Panc1 (cell line): ENCODE measurements at regions not wholly inside any gene's neighbourhood (a gene's known extent, or its start where the extent isn't known, plus 50 kb on each side); places are given as distances from the start of the nearest gene placed in this dataset.
"Not testable (repeated sequence)": the region's sequence is repeated elsewhere in the genome, so short reads cannot be mapped to it uniquely, and the experiment has no call there.

Experiments used
- ATAC-seq: fragments of 200-7000 bp; cut with Tn5 transposase; 2 replicates; pipeline ENCODE4 v1.9.1; 2020; ENCODE audit warnings: mild to moderate bottlenecking, moderate library complexity
- BruUV-seq: library from RNA; stranded (reverse); fragments of 400-500 nt; replicated peaks from 2 replicates; lab custom pipeline; 2021; lab: Mats Ljungman, UMichigan
- CTCF ChIA-PET: fragments of 300-600 bp; sonication (Branson Sonifier 250); formaldehyde crosslinking; loops from one replicate; lab custom pipeline; 2022; ENCODE audit warnings: antibody characterized with exemption; lab: Charles Lee
- POLR2A ChIA-PET: fragments of 300-600 bp; sonication (Branson Sonifier 250); formaldehyde crosslinking; loops from one replicate; lab custom pipeline; 2022; ENCODE audit warnings: antibody characterized with exemption; lab: Charles Lee
- DNase-seq: peaks from one replicate; pipeline ENCODE4 v3.0.0-alpha.2; 2010; ENCODE audit warnings: low read depth, low spot score
- H3K27ac ChIP-seq: 2 replicates; pipeline ENCODE4 v1.5.1; 2011; ENCODE audit warnings: mild to moderate bottlenecking, low read length, inconsistent platforms
- H3K27me3 ChIP-seq: fragments of 200-500 bp; sonication (Bioruptor generic); 2 replicates; pipeline ENCODE4 v1.6.0; 2014; ENCODE audit warnings: low read length, inconsistent platforms; ENCODE audit not compliant: control insufficient read depth, insufficient read depth
- H3K36me3 ChIP-seq: fragments of 200-500 bp; sonication (Bioruptor generic); 2 replicates; pipeline ENCODE4 v1.5.1; 2014; ENCODE audit warnings: inconsistent platforms, mild to moderate bottlenecking, low read length, moderate library complexity; ENCODE audit not compliant: control insufficient read depth, insufficient read depth
- H3K4me1 ChIP-seq: 2 replicates; pipeline ENCODE4 v1.5.1; 2011; ENCODE audit warnings: inconsistent platforms, mild to moderate bottlenecking, low read length, moderate library complexity; ENCODE audit not compliant: control insufficient read depth, insufficient read depth
- H3K4me3 ChIP-seq, 2 experiments: 2 replicates each; pipeline ENCODE4 v1.5.1; 2011 to 2012; ENCODE audit warnings: low read depth in 2 of 2, low read length in 2 of 2, mild to moderate bottlenecking in 2 of 2, inconsistent platforms in 1 of 2, moderate library complexity in 1 of 2
- H3K9me3 ChIP-seq: fragments of 200-500 bp; sonication (Bioruptor generic); 2 replicates; pipeline ENCODE4 v1.5.1; 2014; ENCODE audit warnings: low read depth, mild to moderate bottlenecking, inconsistent platforms, low read length, moderate library complexity; ENCODE audit not compliant: control insufficient read depth, insufficient read depth
- POLR2AphosphoS5 ChIP-seq: IDR thresholded peaks from 2 replicates; pipeline ENCODE4 v1.6.1; 2012; ENCODE audit warnings: mild to moderate bottlenecking, low read depth, low read length, moderate library complexity
- SIN3A ChIP-seq: IDR thresholded peaks from 2 replicates; pipeline ENCODE4 v1.6.1; 2012; ENCODE audit warnings: low read depth, mild to moderate bottlenecking, low read length, moderate library complexity, borderline replicate concordance; ENCODE audit not compliant: insufficient read depth
- TCF7L2 ChIP-seq: IDR thresholded peaks from 2 replicates; pipeline ENCODE4 v1.6.1; 2011; ENCODE audit warnings: mild to moderate bottlenecking, low read depth, low read length, inconsistent platforms
- in situ Hi-C: cut with HindIII; loops from 2 replicates; pipeline ENCODE4 v1.10.0; 2016; ENCODE audit warnings: low sequenced_read_pairs, low pct_unique_long_range_greater_than_20kb
- intact Hi-C: fragments of 100-400 bp; cut with micrococcal nuclease; formaldehyde crosslinking; loops from one replicate; pipeline ENCODE4 v1.10.0; 2022; ENCODE audit not compliant: unreplicated experiment
- TF ChIP-seq, protein P1 (sequence below): fragments of 450-650 bp; IDR thresholded peaks from 2 replicates; pipeline ENCODE4 v1.5.1; 2017; ENCODE audit warnings: mild to moderate bottlenecking
- TF ChIP-seq, protein P2 (sequence below), 2 experiments: IDR thresholded peaks; 2 replicates each; pipeline ENCODE4 v1.6.1; 2011 to 2012; ENCODE audit warnings: low read depth in 2 of 2, control low read depth in 1 of 2, low read length in 1 of 2, mild to moderate bottlenecking in 1 of 2, moderate library complexity in 1 of 2; ENCODE audit not compliant: insufficient read depth in 1 of 2

- Histone ChIP-seq H3K27ac (no peak overlapping the region), H3K27me3 (no peaks in the 10 kb centered on the region), H3K4me1 (no peaks in the 10 kb centered on the region), H3K4me3 (no peak overlapping the region), H3K9me3 (no peaks in the 10 kb centered on the region), H3K36me3 (no peaks in the 10 kb centered on the region)
- in situ Hi-C loops: no loop called here
- ChIA-PET CTCF (no interaction called here), POLR2A (no interaction called here)
- TF ChIP-seq, protein P1, sequence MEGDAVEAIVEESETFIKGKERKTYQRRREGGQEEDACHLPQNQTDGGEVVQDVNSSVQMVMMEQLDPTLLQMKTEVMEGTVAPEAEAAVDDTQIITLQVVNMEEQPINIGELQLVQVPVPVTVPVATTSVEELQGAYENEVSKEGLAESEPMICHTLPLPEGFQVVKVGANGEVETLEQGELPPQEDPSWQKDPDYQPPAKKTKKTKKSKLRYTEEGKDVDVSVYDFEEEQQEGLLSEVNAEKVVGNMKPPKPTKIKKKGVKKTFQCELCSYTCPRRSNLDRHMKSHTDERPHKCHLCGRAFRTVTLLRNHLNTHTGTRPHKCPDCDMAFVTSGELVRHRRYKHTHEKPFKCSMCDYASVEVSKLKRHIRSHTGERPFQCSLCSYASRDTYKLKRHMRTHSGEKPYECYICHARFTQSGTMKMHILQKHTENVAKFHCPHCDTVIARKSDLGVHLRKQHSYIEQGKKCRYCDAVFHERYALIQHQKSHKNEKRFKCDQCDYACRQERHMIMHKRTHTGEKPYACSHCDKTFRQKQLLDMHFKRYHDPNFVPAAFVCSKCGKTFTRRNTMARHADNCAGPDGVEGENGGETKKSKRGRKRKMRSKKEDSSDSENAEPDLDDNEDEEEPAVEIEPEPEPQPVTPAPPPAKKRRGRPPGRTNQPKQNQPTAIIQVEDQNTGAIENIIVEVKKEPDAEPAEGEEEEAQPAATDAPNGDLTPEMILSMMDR: no peak
- TF ChIP-seq POLR2AphosphoS5: no peak
- TF ChIP-seq SIN3A: no peak
- TF ChIP-seq, protein P2, sequence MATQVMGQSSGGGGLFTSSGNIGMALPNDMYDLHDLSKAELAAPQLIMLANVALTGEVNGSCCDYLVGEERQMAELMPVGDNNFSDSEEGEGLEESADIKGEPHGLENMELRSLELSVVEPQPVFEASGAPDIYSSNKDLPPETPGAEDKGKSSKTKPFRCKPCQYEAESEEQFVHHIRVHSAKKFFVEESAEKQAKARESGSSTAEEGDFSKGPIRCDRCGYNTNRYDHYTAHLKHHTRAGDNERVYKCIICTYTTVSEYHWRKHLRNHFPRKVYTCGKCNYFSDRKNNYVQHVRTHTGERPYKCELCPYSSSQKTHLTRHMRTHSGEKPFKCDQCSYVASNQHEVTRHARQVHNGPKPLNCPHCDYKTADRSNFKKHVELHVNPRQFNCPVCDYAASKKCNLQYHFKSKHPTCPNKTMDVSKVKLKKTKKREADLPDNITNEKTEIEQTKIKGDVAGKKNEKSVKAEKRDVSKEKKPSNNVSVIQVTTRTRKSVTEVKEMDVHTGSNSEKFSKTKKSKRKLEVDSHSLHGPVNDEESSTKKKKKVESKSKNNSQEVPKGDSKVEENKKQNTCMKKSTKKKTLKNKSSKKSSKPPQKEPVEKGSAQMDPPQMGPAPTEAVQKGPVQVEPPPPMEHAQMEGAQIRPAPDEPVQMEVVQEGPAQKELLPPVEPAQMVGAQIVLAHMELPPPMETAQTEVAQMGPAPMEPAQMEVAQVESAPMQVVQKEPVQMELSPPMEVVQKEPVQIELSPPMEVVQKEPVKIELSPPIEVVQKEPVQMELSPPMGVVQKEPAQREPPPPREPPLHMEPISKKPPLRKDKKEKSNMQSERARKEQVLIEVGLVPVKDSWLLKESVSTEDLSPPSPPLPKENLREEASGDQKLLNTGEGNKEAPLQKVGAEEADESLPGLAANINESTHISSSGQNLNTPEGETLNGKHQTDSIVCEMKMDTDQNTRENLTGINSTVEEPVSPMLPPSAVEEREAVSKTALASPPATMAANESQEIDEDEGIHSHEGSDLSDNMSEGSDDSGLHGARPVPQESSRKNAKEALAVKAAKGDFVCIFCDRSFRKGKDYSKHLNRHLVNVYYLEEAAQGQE (IDR thresholded peaks at IDR 0.05; ENCODE audit: insufficient read depth in 1 of 2, low read depth in 2 of 2, low read length in 1 of 2): no peak
- TF ChIP-seq TCF7L2: no peak
- intact Hi-C loops: no loop called here
- BruUV-seq: no TSS peak
- ATAC-seq: no peak
- no peak for DNase-seq
These were observed 64.8 kb upstream of the TBC1D3K start for GRCh38 chr17:37859451-37859850.

DNA sequence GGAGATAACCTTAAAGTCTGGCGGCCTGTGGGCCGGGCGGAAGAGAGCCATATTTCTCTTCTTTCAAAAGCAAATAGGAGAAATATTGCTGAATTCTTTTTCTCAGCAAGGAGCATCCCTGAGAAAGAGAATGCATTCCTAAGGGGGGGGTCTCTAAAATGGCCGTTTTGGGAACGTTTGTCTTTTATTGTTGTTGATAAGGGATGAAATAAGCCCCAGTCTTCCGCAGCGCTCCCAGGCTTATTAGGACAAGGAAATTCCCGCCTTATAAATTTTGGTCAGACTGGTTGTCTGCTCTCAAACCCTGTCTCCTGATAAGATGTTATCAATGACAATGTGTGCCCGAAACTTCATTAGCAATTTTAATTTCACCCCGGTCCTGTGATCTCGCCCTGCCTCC, 65.8 kb upstream of the TBC1D3K start:
- POLR2A ChIA-PET, in situ Hi-C loops, H3K4me1 ChIP-seq, ATAC-seq, H3K4me3 ChIP-seq, H3K27me3 ChIP-seq, CTCF ChIA-PET, DNase-seq, H3K36me3 ChIP-seq, H3K9me3 ChIP-seq, BruUV-seq, H3K27ac ChIP-seq, intact Hi-C loops: not testable (repeated sequence)

DNA sequence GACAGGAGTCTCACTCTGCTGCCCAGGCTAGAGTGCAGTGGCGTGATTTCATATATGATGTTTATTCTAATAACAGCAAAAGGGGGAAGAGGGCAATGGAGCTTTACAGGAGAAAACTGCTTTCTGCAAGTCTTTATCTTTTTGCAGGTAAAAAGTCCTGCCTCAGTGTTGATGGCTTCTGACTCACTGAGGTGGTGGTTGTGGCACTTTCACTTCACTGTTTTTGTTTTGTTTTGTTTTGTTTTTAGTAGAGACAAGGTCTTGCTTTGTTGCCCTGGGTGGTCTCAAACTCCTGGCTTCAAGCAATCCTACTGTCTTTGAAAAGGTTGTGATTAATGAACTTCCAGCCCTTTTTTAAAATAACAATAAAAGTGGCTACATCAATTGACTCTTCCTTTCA, 68.0 kb upstream of the TBC1D3K start:
- BruUV-seq: no TSS peak
- Histone ChIP-seq H3K27me3 (no peaks in the 10 kb centered on the region; the same call in 1 of the 2 replicates), H3K4me3 (no peak overlapping the region), H3K36me3 (no peaks in the 10 kb centered on the region), H3K9me3 (no peaks in the 10 kb centered on the region), H3K4me1 (no peaks in the 10 kb centered on the region), H3K27ac (no peak overlapping the region)
- in situ Hi-C loops: no loop called here
- ATAC-seq: no peak
- TF ChIP-seq, protein P2 (IDR thresholded peaks at IDR 0.05; ENCODE audit: insufficient read depth in 1 of 2, low read depth in 2 of 2, low read length in 1 of 2): no peak
- TF ChIP-seq, protein P1: no peak
- ChIA-PET CTCF (no interaction called here), POLR2A (no interaction called here)
- intact Hi-C loops: no loop called here
- DNase-seq: no peak
